RCC 7860 (cell line): ENCODE measurements at regions not wholly inside any gene's neighbourhood (a gene's known extent, or its start where the extent isn't known, plus 50 kb on each side); places are given as distances from the start of the nearest gene placed in this dataset.
"Not testable (repeated sequence)": the region's sequence is repeated elsewhere in the genome, so short reads cannot be mapped to it uniquely, and the experiment has no call there.

Experiments
- DNase-seq: peaks from one replicate; pipeline ENCODE4 v3.0.0-alpha.2; 2015; ENCODE audit warnings: low spot score
- FAIRE-seq: peaks from 2 replicates; lab custom pipeline; 2012; peaks lifted over from hg19 to GRCh38; lab: Jason Lieb, UNC

- DNase-seq (peak; percentile 8), FAIRE-seq (no peak)
Observed at GRCh38 chr4:62490635-62491034, 1290.5 kb downstream of the ADGRL3 start.

GRCh38 chr4:62487016-62487415, 1286.9 kb downstream of the ADGRL3 start:
- no peak for DNase-seq
- FAIRE-seq = no peak

- no peak for DNase-seq
- no peak for FAIRE-seq
Observed at GRCh38 chr4:62484357-62484756, 1284.2 kb downstream of the ADGRL3 start.

GRCh38 chr4:62482355-62482754, 1282.2 kb downstream of the ADGRL3 start:
- no peak for FAIRE-seq
- no peak for DNase-seq

- FAIRE-seq (no peak), DNase-seq (no peak)
Observed at GRCh38 chr4:62475596-62475995, 1275.5 kb downstream of the ADGRL3 start.

GRCh38 chr4:62474802-62475201, 1274.7 kb downstream of the ADGRL3 start:
- FAIRE-seq (no peak), DNase-seq (no peak)

- FAIRE-seq (no peak), DNase-seq (no peak)
Observed at GRCh38 chr4:62471021-62471420, 1270.9 kb downstream of the ADGRL3 start.

GRCh38 chr4:62470421-62470983, 1270.4 kb downstream of the ADGRL3 start:
- no peak for FAIRE-seq
- DNase-seq = no peak

- FAIRE-seq (no peak), DNase-seq (no peak)
Observed at GRCh38 chr4:62470020-62470419, 1269.9 kb downstream of the ADGRL3 start.

- no peak for DNase-seq
- FAIRE-seq = no peak
Observed at GRCh38 chr4:62461961-62462360, 1261.8 kb downstream of the ADGRL3 start.

GRCh38 chr4:62460329-62460728, 1260.2 kb downstream of the ADGRL3 start:
- no peak for FAIRE-seq
- peak; percentile 6 for DNase-seq

GRCh38 chr4:62457356-62457755, 1257.2 kb downstream of the ADGRL3 start:
- DNase-seq = peak; percentile 18
- FAIRE-seq = no peak

GRCh38 chr4:62455871-62456270, 1255.7 kb downstream of the ADGRL3 start:
- DNase-seq (no peak), FAIRE-seq (no peak)

- FAIRE-seq = no peak
- no peak for DNase-seq
Observed at GRCh38 chr4:62454535-62454934, 1254.4 kb downstream of the ADGRL3 start.

- FAIRE-seq = no peak
- DNase-seq = no peak
Observed at GRCh38 chr4:62450740-62451139, 1250.6 kb downstream of the ADGRL3 start.

- DNase-seq (no peak), FAIRE-seq (no peak)
Observed at GRCh38 chr4:62449538-62449937, 1249.4 kb downstream of the ADGRL3 start.

- no peak for FAIRE-seq
- no peak for DNase-seq
Observed at GRCh38 chr4:62448911-62449310, 1248.8 kb downstream of the ADGRL3 start.

- FAIRE-seq = no peak
- no peak for DNase-seq
Observed at GRCh38 chr4:62439051-62439450, 1238.9 kb downstream of the ADGRL3 start.

GRCh38 chr4:62434921-62435320, 1234.8 kb downstream of the ADGRL3 start:
- DNase-seq (no peak), FAIRE-seq (no peak)

- not testable (repeated sequence) for DNase-seq, FAIRE-seq
Observed at GRCh38 chr4:62431513-62432231, 1231.5 kb downstream of the ADGRL3 start.

- DNase-seq = no peak
- FAIRE-seq = no peak
Observed at GRCh38 chr4:62429297-62429696, 1229.2 kb downstream of the ADGRL3 start.

GRCh38 chr4:62415256-62415655, 1215.1 kb downstream of the ADGRL3 start:
- FAIRE-seq = no peak
- DNase-seq = no peak

GRCh38 chr4:62414563-62414962, 1214.4 kb downstream of the ADGRL3 start:
- no peak for DNase-seq
- no peak for FAIRE-seq
